GM18508 (cell line): ENCODE measurements at regions not wholly inside any gene's neighbourhood (a gene's known extent, or its start where the extent isn't known, plus 50 kb on each side); places are given as distances from the start of the nearest gene placed in this dataset.
A peak's percentile ranks its signal among the peaks of the same experiment; 100 is the strongest.
"Not testable (repeated sequence)": the region's sequence is repeated elsewhere in the genome, so short reads cannot be mapped to it uniquely, and the experiment has no call there.

Experiments used
- ATAC-seq: cut with Tn5 transposase; IDR thresholded peaks from one replicate; pipeline ENCODE4 v1.9.1; 2021; ENCODE audit warnings: moderate number of reproducible peaks; ENCODE audit not compliant: insufficient read depth, unreplicated experiment

DNA sequence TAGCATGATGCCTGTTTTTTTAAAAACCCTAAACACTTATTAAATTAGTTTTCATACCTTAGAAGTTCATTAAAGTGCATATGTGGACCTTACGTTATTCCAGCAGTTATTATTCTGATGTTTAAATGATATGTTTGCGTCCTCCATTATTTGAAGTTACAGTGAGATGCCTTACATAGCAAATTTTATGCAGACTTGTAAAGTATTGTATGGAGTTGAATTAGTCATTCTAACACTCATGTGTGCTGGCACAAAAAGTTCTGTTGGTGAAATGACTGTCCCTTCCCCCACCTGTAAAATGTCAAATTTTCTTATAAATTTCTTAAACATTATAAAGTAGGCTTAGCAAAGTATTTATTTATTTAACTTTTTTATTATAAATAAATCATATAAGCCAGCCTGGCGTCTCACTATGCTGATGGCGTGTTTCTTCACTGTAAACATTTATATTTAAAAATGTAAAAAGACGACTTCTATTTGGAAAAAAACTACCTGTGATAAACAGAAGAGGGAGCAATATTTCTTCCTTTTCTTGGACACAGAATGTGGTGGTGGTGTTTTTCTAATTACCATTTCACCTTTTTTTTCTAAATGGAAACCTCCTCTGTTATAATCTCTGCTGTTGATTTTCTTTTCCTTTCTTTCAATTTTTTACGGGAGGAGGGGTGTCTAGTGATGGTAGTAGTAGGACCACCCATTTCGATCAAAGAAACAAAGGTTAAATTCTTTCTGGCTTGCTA, 155.4 kb downstream of the RFPL4B start:
- ATAC-seq: no peak

DNA sequence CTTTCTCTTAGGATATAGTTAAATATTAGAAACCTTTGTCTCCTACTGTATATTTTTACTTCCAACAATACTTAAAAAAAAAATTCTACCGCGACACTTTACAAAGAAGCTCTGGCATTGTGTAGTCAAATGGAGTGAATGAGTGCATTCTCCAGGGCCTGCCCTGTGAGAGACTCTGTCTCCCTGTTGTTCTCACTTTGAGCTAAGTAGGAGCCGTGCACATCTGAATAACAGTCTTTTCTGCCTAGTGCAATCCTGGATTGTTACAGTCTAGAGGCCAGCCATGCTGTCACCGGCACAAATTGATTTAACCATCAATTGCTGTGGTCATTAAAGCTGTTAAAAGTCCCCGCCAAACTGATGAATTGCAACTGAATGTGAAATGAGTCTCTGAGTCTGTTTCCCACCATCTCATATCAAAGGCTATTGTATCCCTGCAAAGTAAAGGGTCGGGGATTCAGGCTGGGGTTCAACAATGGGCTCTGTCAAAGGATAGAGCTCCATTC, 156.0 kb downstream of the RFPL4B start:
- no peak for ATAC-seq

GRCh38 chr6:112504621-112505020, 157.5 kb downstream of the RFPL4B start:
- ATAC-seq: no peak

DNA sequence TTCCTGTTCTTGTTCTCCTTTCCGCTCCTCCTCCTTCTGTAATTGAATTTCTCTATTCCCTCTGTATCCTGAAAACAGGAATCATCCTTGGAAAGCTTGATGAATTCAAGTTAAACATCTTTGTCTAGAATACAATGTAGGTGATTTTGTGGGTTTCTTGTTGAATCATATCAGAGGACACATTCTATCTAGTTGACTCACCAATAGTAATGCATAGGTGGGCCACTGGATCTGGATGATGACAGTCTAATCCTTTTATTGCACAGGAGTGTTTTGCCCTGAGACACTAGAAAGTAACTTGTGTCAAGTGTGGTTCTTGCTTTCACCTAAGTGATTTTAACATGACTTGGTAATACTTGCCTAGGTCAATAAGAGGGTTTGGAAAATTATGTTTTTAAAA, 164.3 kb downstream of the RFPL4B start:
- no peak for ATAC-seq

- ATAC-seq: no peak
These were observed 166.0 kb downstream of the RFPL4B start for GRCh38 chr6:112513175-112513574.

- peak; percentile 73 for ATAC-seq
These were observed 175.5 kb downstream of the RFPL4B start for GRCh38 chr6:112522587-112522986.

- ATAC-seq: no peak
These were observed 176.9 kb downstream of the RFPL4B start for GRCh38 chr6:112524071-112524470.

- no peak for ATAC-seq
These were observed 178.6 kb downstream of the RFPL4B start for GRCh38 chr6:112525749-112526148.

- ATAC-seq: no peak
These were observed 179.5 kb downstream of the RFPL4B start for GRCh38 chr6:112526594-112526993.

DNA sequence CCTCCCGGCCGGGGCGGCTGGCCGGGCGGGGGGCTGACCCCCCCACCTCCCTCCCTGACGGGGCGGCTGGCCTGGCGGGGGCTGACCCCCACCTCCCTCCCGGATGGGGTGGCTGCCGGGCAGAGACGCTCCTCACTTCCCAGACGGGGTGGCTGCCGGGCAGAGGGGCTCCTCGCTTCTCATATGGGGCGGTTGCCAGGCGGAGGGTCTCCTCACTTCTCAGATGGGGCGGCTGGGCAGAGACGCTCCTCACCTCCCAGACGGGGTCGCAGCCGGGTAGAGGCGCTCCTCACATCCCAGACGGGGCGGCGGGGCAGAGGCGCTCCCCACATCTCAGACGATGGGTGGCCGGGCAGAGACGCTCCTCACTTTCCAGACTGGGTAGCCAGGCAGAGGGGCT, 181.2 kb downstream of the RFPL4B start:
- not testable (repeated sequence) for ATAC-seq

DNA sequence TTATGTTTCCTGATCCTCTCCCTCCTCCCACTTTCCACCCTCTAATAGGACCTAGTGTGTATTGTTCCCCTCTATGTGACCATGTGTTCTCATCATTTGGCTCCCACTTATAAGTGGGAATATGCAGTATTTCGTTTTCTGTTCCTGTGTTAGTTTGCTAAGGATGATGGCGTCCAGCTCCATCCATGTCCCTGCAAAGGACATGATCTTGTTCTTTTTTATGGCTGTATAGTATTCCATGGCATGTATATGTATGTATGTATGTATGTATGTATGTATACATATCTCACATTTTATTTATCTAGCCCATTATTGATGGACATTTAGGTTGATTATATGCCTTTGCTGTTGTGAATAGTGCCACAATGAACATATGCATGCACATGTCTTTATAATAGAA, 188.7 kb downstream of the RFPL4B start:
- no peak for ATAC-seq

- no peak for ATAC-seq
These were observed 192.2 kb downstream of the RFPL4B start for GRCh38 chr6:112539355-112539754.

GRCh38 chr6:112541847-112542246, 194.7 kb downstream of the RFPL4B start:
- not testable (repeated sequence) for ATAC-seq

DNA sequence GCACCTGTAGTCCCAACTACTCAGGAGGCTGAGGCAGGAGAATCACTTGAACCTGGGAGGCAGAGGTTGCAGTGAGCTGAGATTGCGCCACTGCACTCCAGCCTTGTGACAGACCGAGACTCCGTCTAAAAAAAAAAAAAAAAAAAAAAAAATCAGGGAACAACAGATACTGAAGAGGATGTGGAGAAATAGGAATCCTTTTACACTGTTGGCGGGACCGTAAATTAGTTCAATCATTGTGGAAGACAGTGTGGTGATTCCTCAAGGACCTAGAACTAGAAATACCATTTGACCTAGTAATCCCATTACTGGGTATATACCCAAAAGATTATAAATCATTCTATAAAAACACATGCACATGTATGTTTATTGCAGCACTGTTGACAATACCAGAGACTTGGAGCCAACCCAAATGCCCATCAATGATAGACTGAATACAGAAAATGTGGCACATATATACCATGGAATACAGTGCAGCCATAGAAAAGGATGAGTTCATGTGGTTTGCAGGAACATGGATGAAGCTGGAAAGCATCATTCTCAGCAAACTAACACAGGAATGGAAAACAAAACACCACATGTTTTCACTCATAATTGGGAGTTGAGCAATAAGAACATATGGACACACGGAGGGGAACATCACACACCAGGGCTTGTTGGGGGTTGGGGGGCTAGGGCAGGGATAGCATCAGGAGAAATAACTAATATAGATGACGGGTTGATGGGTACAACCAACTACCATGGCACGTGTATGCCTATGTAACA, 200.4 kb downstream of the RFPL4B start:
- not testable (repeated sequence) for ATAC-seq

DNA sequence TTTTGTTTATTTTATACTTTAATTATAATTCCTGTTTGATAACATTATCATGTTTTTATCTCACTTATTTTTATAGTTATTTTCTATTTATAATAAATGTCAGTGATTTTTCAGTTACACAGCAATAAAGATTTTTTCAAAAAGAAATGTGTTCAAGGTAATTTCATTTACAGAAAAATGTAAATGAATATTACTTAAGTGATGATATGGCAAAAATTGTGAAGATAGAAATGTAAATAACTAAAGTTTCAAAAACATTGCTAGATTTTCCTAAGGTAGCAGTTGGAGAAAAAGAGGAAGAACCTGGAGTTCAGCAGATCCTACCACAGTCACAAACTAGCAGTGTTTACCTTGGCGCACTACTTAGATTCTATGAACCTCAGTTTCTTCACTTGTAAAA, 202.6 kb downstream of the RFPL4B start:
- ATAC-seq: no peak

DNA sequence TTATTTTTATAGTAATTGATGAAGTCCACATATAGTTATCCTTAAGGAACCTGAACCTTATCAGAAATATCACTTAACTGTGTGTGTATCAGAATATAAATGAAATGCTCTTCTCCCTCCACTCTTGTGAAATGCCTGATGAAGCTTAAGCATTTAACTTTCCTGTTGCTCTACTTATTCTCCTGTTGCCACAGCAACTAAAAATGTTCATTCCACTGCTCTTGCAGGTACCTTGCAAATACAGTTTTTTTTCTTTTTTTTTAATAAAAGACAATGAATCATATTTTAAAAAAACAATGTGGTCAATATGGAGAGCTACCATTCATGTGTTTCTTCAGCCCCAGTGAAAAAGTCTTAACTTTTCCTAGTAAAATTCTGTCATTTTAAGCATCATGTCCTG, 210.3 kb downstream of the RFPL4B start:
- ATAC-seq: no peak

DNA sequence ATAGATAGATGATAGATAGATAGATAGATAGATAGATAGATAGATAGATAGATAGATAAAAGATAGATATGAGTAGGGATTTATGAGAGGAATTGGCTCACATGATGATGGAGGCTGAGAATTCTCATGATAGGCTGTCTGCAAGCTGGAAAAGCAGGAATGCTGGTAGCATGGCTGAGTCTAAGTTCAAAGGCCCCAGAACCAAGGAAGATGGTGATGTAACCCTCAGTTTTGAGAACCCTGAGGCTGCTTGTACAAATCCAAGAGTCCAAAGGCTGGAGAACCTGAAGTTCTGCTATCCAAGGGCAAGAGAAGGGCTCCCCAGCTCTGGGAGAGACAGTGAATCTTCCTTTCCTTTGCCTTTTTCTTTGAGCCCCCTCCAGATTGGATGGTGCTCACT, 210.8 kb downstream of the RFPL4B start:
- no peak for ATAC-seq

GRCh38 chr6:112560651-112561050, 213.5 kb downstream of the RFPL4B start:
- no peak for ATAC-seq

DNA sequence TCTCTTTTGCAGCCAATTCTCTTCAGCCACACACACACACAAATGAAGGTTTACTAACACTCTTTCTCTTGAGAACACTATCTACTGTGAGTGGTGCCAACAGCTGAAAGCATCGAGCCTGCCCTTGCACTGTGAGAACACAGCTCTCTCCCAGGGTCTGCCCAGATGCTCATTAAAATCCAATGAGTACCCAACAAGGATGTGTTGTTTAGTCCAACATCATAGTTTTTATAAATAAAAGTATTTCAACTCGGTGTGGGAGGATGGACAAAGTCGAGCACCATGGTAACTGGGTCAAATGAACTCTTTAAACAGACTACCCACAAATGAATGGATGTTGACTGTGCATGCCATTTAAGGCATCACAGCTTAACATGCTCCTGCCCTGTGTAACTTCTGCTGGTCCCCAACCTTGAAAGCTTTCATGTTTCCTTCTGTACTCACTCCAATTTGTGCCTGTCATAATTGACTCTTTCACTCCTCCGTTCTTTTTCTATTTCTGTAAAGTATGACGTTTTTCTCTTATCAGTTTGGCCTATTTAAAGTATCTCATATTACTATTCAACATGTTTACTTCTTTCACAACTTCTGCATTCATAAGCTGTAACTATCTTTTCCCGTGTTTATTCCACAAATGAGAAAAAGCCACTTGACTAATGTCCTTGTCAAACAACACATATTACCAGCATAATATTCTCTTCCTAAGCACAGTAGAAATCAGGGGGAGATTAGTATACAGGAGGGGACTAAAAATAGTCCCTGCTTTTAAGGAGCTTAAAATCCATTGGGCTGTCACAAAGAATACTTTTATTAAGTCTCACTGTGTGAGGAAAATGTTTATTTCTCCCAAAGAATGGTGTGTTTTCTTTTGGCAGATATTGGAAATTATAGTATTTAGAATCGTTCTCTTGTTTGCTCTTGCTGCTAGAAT, 215.4 kb downstream of the RFPL4B start:
- ATAC-seq: no peak

DNA sequence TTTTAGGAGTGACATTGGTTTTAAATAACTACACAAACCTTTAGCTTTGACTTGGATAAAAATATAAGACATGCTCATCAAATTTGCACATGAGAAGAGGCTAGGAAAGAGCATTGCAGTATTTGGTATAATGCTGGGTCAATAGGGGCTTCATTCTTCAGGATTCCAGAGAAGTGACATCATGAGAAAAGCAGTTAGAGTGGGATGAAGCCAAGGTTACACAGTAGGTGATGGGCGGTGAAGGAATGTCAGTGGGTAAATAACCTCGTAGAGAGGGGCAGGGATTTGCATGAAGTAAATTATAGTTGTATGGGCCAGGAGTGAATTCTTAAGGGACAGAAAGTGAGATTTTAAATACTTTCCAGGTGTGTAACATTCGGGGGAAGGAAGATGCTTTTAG, 216.2 kb downstream of the RFPL4B start:
- ATAC-seq: no peak

DNA sequence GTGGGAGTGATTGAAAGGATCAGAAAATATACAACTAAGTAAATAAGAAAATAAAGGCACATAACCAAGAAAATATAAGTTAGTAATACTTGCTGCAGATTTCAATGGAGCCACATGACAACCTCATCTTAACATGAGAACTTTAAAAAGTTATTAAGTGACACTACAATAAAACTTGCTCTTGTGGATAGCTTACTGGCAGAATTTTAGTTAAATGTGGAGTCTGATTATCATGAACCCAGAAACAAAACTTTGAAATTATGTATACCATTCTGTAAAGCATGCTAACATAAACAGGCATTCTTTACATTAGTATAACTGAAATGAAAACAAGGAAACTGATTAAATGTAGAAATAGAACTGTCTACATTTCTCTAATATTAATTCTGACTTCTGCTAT, 220.9 kb downstream of the RFPL4B start:
- ATAC-seq: no peak
